ENCODE measurements at regions not wholly inside any gene's neighbourhood (a gene's known extent, or its start where the extent isn't known, plus 50 kb on each side); places are given as distances from the start of the nearest gene placed in this dataset.

- Histone ChIP-seq H3K14ac (replicated peaks; ENCODE audit: low read depth, low read length) (no peak overlapping the region), H3K23ac (ENCODE audit: low read depth, low read length) (no peak overlapping the region), H3K56ac (ENCODE audit: extremely low read depth, insufficient read depth, low read length) (no peak overlapping the region), H2AK9ac (replicated peaks; ENCODE audit: low read depth, low read length, poor library complexity) (no peak overlapping the region), H3K4me2 (ENCODE audit: low read depth, low read length) (no peak overlapping the region), H4K91ac (ENCODE audit: insufficient read depth, low read depth, low read length) (no peak overlapping the region), H3K9ac (ENCODE audit: low read depth, low read length) (no peak overlapping the region), H4K5ac (ENCODE audit: low read depth, low read length) (no peak overlapping the region), H2BK120ac (ENCODE audit: low read depth, low read length) (no peak overlapping the region), H3K27ac (ENCODE audit: insufficient read depth, low read length) (no peak overlapping the region), H2BK5ac (ENCODE audit: low read depth, low read length, poor library complexity, severe bottlenecking) (no peak overlapping the region), H3K36me3 (ENCODE audit: control insufficient read depth, insufficient read depth, low read length) (no peaks in the 10 kb centered on the region), H3K27me3 (ENCODE audit: control insufficient read depth, insufficient read depth, low read length) (peaks cover 54% of the 10 kb centered on the region), H3K4me1 (ENCODE audit: control insufficient read depth, insufficient read depth, low read length) (peaks cover 3% of the 10 kb centered on the region; the same call in 1 of the 2 replicates), H3K9me1 (ENCODE audit: insufficient read depth, low read length) (no peaks in the 10 kb centered on the region; the same call in none of the 2 replicates), H4K8ac (ENCODE audit: low read depth in 2 of 2, low read length in 2 of 2) (no peak overlapping the region), H2AFZ (replicated peaks; ENCODE audit: low read length, poor library complexity) (no peak overlapping the region), H3K79me1 (ENCODE audit: low read depth in 1 of 2, low read length in 2 of 2) (no peaks in the 10 kb centered on the region), H2AK5ac (ENCODE audit: low read depth, low read length) (no peak overlapping the region), H3K18ac (ENCODE audit: low read depth, low read length) (no peak overlapping the region), H2BK15ac (ENCODE audit: low read depth, low read length) (no peak overlapping the region), H3K4me3 (ENCODE audit: insufficient read depth, low read depth, low read length) (no peak overlapping the region), H4K20me1 (ENCODE audit: insufficient read depth, low read length) (no peaks in the 10 kb centered on the region), H2BK20ac (ENCODE audit: low read depth, low read length) (no peak overlapping the region), H3K4ac (ENCODE audit: low read depth, low read length) (no peak overlapping the region), H3K9me3 (ENCODE audit: control insufficient read depth, insufficient read depth, low read length) (peaks cover 1% of the 10 kb centered on the region; the same call in 1 of the 2 replicates)
- DNase-seq (no peak), ATAC-seq (ENCODE audit: low read depth) (no peak)
- ChIA-PET POLR2A (ENCODE audit: unreplicated experiment) (no interaction called here), CTCF (no interaction called here)
- 52% methylated on average over 6 of the region's 10 CpGs; no CpG with 5 or more reads in 1 of the 2 experiments for WGBS, 2 experiments (ENCODE audit: extremely low coverage in 2 of 2, insufficient read length in 1 of 2)
- in situ Hi-C loops (cut with MboI; ENCODE audit: low sequenced_read_pairs) = no loop called here
- TF ChIP-seq CHD1 (IDR thresholded peaks at IDR 0.05; ENCODE audit: low read depth, low read length) (no peak), ELK1 (IDR thresholded peaks at IDR 0.05; ENCODE audit: borderline replicate concordance, low read depth, low read length) (no peak), USF2 (IDR thresholded peaks at IDR 0.05; ENCODE audit: low read depth, low read length) (no peak), RFX5 (IDR thresholded peaks at IDR 0.05; ENCODE audit: low read depth, low read length) (no peak), POLR2A (IDR thresholded peaks at IDR 0.05; ENCODE audit: low read depth, low read length) (no peak), CTCF (conservative IDR thresholded peaks at IDR 0.05; ENCODE audit: low read depth, low read length) (no peak), MAFK (IDR thresholded peaks at IDR 0.05; ENCODE audit: low read depth, low read length) (no peak), FOS (IDR thresholded peaks at IDR 0.05; ENCODE audit: low read depth, low read length) (no peak), MXI1 (IDR thresholded peaks at IDR 0.05; ENCODE audit: borderline replicate concordance, low read depth, low read length) (no peak)
- intact Hi-C loops (cut with micrococcal nuclease) = no loop called here
- BruUV-seq (replicated peaks) = no TSS peak
- dilution Hi-C loops (cut with HindIII; ENCODE audit: low sequenced_read_pairs, unreplicated experiment) = no loop called here
These were observed 82.4 kb downstream of the SLC2A10 start for GRCh38 chr20:46791722-46792416.
